Neuronal stem cell (in vitro differentiated cells): ENCODE measurements at regions not wholly inside any gene's neighbourhood (a gene's known extent, or its start where the extent isn't known, plus 50 kb on each side); places are given as distances from the start of the nearest gene placed in this dataset.

ENCODE experiments used
- DNase-seq: peaks from one replicate; pipeline ENCODE4 v3.0.0-alpha.2; 2013; ENCODE audit warnings: low spot score
- H2AFZ ChIP-seq: one replicate; pipeline ENCODE4 v1.6.1; 2013; ENCODE audit warnings: mild to moderate bottlenecking, low read length, inconsistent platforms
- H2AK5ac ChIP-seq: 2 replicates; pipeline ENCODE4 v1.6.1; 2013; ENCODE audit warnings: low read depth, mild to moderate bottlenecking, inconsistent platforms, low read length, moderate library complexity, mixed read lengths
- H2BK120ac ChIP-seq: 2 replicates; pipeline ENCODE4 v1.6.1; 2013; ENCODE audit warnings: low read depth, mild to moderate bottlenecking, inconsistent platforms, low read length, moderate library complexity, mixed read lengths
- H2BK12ac ChIP-seq: one replicate; pipeline ENCODE4 v1.6.1; 2013; ENCODE audit warnings: low read length, inconsistent platforms
- H2BK15ac ChIP-seq: 2 replicates; pipeline ENCODE4 v1.6.1; 2013; ENCODE audit warnings: mild to moderate bottlenecking, low read length, inconsistent platforms, mixed read lengths
- H2BK5ac ChIP-seq: one replicate; pipeline ENCODE4 v1.6.1; 2013; ENCODE audit warnings: inconsistent platforms, mild to moderate bottlenecking, low read length, moderate library complexity
- H3K14ac ChIP-seq: one replicate; pipeline ENCODE4 v1.6.1; 2013; ENCODE audit warnings: low read length, inconsistent platforms
- H3K18ac ChIP-seq: 2 replicates; pipeline ENCODE4 v1.6.1; 2013; ENCODE audit warnings: low read length, inconsistent platforms
- H3K23ac ChIP-seq: 2 replicates; pipeline ENCODE4 v1.6.1; 2013; ENCODE audit warnings: low read depth, mild to moderate bottlenecking, mixed read lengths, low read length, inconsistent platforms; ENCODE audit not compliant: poor library complexity
- H3K27ac ChIP-seq: replicated peaks from 3 replicates; pipeline ENCODE4 v1.5.1; 2013; ENCODE audit warnings: low read length, inconsistent platforms
- H3K27me3 ChIP-seq, 3 experiments: 2 replicates each; pipeline ENCODE4 v1.6.1; 2013; ENCODE audit warnings: low read length in 3 of 3, mild to moderate bottlenecking in 2 of 3, inconsistent platforms in 1 of 3, low read depth in 1 of 3, mixed read lengths in 1 of 3, moderate library complexity in 1 of 3; ENCODE audit not compliant: control insufficient read depth in 3 of 3, insufficient read depth in 3 of 3
- H3K36me3 ChIP-seq, 2 donors: replicated peaks in 1 of 2; 2 replicates each; pipeline ENCODE4 v1.6.1; 2013; ENCODE audit warnings: low read length in 2 of 2; ENCODE audit not compliant: control insufficient read depth in 2 of 2, insufficient read depth in 2 of 2
- H3K4ac ChIP-seq: 2 replicates; pipeline ENCODE4 v1.6.1; 2013; ENCODE audit warnings: inconsistent platforms, mild to moderate bottlenecking, low read length, moderate library complexity
- H3K4me1 ChIP-seq, 2 donors: 1 replicate in 1 of 2; 2 replicates in 1 of 2; pipeline ENCODE4 v1.6.1; 2013; ENCODE audit warnings: low read length in 2 of 2, low read depth in 1 of 2; ENCODE audit not compliant: control insufficient read depth in 2 of 2, insufficient read depth in 1 of 2
- H3K4me2 ChIP-seq: one replicate; pipeline ENCODE4 v1.6.1; 2013; ENCODE audit warnings: mild to moderate bottlenecking, low read length, inconsistent platforms; ENCODE audit not compliant: insufficient read depth, poor library complexity, severe bottlenecking
- H3K4me3 ChIP-seq, 2 donors: 2 replicates each; pipeline ENCODE4 v1.5.1; 2013; ENCODE audit warnings: low read length in 2 of 2, mild to moderate bottlenecking in 2 of 2, inconsistent platforms in 1 of 2, moderate library complexity in 1 of 2
- H3K79me1 ChIP-seq: one replicate; pipeline ENCODE4 v1.6.1; 2013; ENCODE audit warnings: low read depth, mild to moderate bottlenecking, inconsistent platforms, low read length, moderate library complexity
- H3K9ac ChIP-seq: one replicate; pipeline ENCODE4 v1.6.1; 2013; ENCODE audit warnings: mild to moderate bottlenecking, low read depth, low read length, inconsistent platforms; ENCODE audit not compliant: poor library complexity
- H3K9me3 ChIP-seq, 2 donors: replicated peaks in 1 of 2; 2 replicates each; pipeline versions ENCODE3 to v1.6.1; 2013; ENCODE audit warnings: low read length in 2 of 2, mild to moderate bottlenecking in 2 of 2, inconsistent platforms in 1 of 2, low read depth in 1 of 2, mixed read lengths in 1 of 2, moderate library complexity in 1 of 2; ENCODE audit not compliant: control insufficient read depth in 2 of 2, insufficient read depth in 1 of 2
- H4K8ac ChIP-seq: one replicate; pipeline ENCODE4 v1.6.1; 2013; ENCODE audit warnings: low read depth, mild to moderate bottlenecking, inconsistent platforms, low read length, moderate library complexity
- H4K91ac ChIP-seq: one replicate; pipeline ENCODE4 v1.6.1; 2013; ENCODE audit warnings: low read length, low read depth, mild to moderate bottlenecking, inconsistent platforms; ENCODE audit not compliant: poor library complexity
- WGBS, 2 donors: extraction: QIAGEN DNeasy Blood & Tissue Kit; methylation state at CpG; one replicate each; pipeline ENCODE4 v1.1.7; 2013; ENCODE audit warnings: missing lambda C conversion rate in 2 of 2, mixed read lengths in 1 of 2; ENCODE audit not compliant: insufficient read length in 2 of 2, insufficient replicate concordance in 1 of 2; ENCODE audit errors: extremely low coverage in 2 of 2; 5-methylcytosine and 5-hydroxymethylcytosine counted together

GRCh38 chr3:152193673-152194267 is 75.0 kb upstream of the MBNL1 start:
- Histone ChIP-seq H3K14ac (no peak overlapping the region), H3K4ac (no peak overlapping the region), H3K18ac (no peak overlapping the region), H2BK120ac (no peak overlapping the region), H3K4me2 (no peak overlapping the region), H2BK15ac (no peak overlapping the region), H3K23ac (no peak overlapping the region), H3K4me1 (no peaks in the 10 kb centered on the region), H3K9me3 (no peaks in the 10 kb centered on the region), H3K9ac (no peak overlapping the region), H3K4me3 (no peak overlapping the region), H3K79me1 (no peaks in the 10 kb centered on the region), H3K27ac (no peak overlapping the region), H4K8ac (no peak overlapping the region), H2AFZ (no peak overlapping the region), H3K36me3 (no peaks in the 10 kb centered on the region), H2BK5ac (no peak overlapping the region), H4K91ac (no peak overlapping the region), H2AK5ac (no peak overlapping the region), H2BK12ac (no peak overlapping the region), H3K27me3 (no peaks in the 10 kb centered on the region)
- no CpG with 5 or more reads among the region's 16 CpGs for WGBS, 2 donors
- DNase-seq: no peak

- WGBS, 2 donors: no CpG with 5 or more reads among the region's 3 CpGs
- no peak overlapping the region for H3K4ac ChIP-seq
- no peak overlapping the region for H2BK5ac ChIP-seq
- no peak overlapping the region for H3K23ac ChIP-seq
- H3K27ac ChIP-seq: no peak overlapping the region
- H4K91ac ChIP-seq: no peak overlapping the region
- no peak overlapping the region for H3K4me3 ChIP-seq
- no peaks in the 10 kb centered on the region for H3K27me3 ChIP-seq
- no peak overlapping the region for H3K18ac ChIP-seq
- H2AK5ac ChIP-seq: no peak overlapping the region
- H2BK12ac ChIP-seq: no peak overlapping the region
- H2AFZ ChIP-seq: no peak overlapping the region
- H3K9me3 ChIP-seq: no peaks in the 10 kb centered on the region
- no peaks in the 10 kb centered on the region for H3K36me3 ChIP-seq
- no peak overlapping the region for H2BK15ac ChIP-seq
- H3K4me1 ChIP-seq: no peaks in the 10 kb centered on the region
- H2BK120ac ChIP-seq: no peak overlapping the region
- no peak overlapping the region for H3K9ac ChIP-seq
- H3K4me2 ChIP-seq: no peak overlapping the region
- H3K14ac ChIP-seq: no peak overlapping the region
- H3K79me1 ChIP-seq: no peaks in the 10 kb centered on the region
- no peak overlapping the region for H4K8ac ChIP-seq
- DNase-seq: no peak
Observed at GRCh38 chr3:152195206-152195605, 73.5 kb upstream of the MBNL1 start.

- Histone ChIP-seq H3K9me3 (no peaks in the 10 kb centered on the region), H4K91ac (no peak overlapping the region), H3K79me1 (no peaks in the 10 kb centered on the region), H2AK5ac (no peak overlapping the region), H3K18ac (no peak overlapping the region), H4K8ac (no peak overlapping the region), H3K4me1 (no peaks in the 10 kb centered on the region), H3K27me3 (no peaks in the 10 kb centered on the region), H3K27ac (no peak overlapping the region), H3K4ac (no peak overlapping the region), H3K14ac (no peak overlapping the region), H3K23ac (no peak overlapping the region), H2AFZ (no peak overlapping the region), H2BK12ac (no peak overlapping the region), H2BK5ac (no peak overlapping the region), H3K4me2 (no peak overlapping the region), H2BK120ac (no peak overlapping the region), H3K36me3 (no peaks in the 10 kb centered on the region), H3K4me3 (no peak overlapping the region), H2BK15ac (no peak overlapping the region), H3K9ac (no peak overlapping the region)
- no peak for DNase-seq
- WGBS, 2 donors: no CpG with 5 or more reads among the region's 2 CpGs
Observed at GRCh38 chr3:152196782-152197181, 71.9 kb upstream of the MBNL1 start.

GRCh38 chr3:152197451-152197850 is 71.3 kb upstream of the MBNL1 start:
- no CpG with 5 or more reads among the region's 3 CpGs for WGBS, 2 donors
- no peak overlapping the region for H2AFZ ChIP-seq
- no peaks in the 10 kb centered on the region for H3K27me3 ChIP-seq
- no peaks in the 10 kb centered on the region for H3K36me3 ChIP-seq
- no peak overlapping the region for H2AK5ac ChIP-seq
- H2BK5ac ChIP-seq: no peak overlapping the region
- H3K23ac ChIP-seq: no peak overlapping the region
- no peak overlapping the region for H3K4me2 ChIP-seq
- H3K18ac ChIP-seq: no peak overlapping the region
- H3K9ac ChIP-seq: no peak overlapping the region
- H3K4me1 ChIP-seq: no peaks in the 10 kb centered on the region
- H3K4ac ChIP-seq: no peak overlapping the region
- H3K9me3 ChIP-seq: no peaks in the 10 kb centered on the region
- no peak overlapping the region for H4K91ac ChIP-seq
- H3K27ac ChIP-seq: no peak overlapping the region
- no peaks in the 10 kb centered on the region for H3K79me1 ChIP-seq
- H3K14ac ChIP-seq: no peak overlapping the region
- no peak overlapping the region for H3K4me3 ChIP-seq
- no peak for DNase-seq
- H4K8ac ChIP-seq: no peak overlapping the region
- H2BK15ac ChIP-seq: no peak overlapping the region
- H2BK12ac ChIP-seq: no peak overlapping the region
- no peak overlapping the region for H2BK120ac ChIP-seq
